SK-N-SH treated with all-trans-retinoic acid at 6 μM for 48 hours (cell line): ENCODE measurements at regions not wholly inside any gene's neighbourhood (a gene's known extent, or its start where the extent isn't known, plus 50 kb on each side); places are given as distances from the start of the nearest gene placed in this dataset.

Source experiments
- ATAC-seq: fragments of 200-7000 bp; cut with Tn5 transposase; 3 replicates; pipeline ENCODE4 v1.9.1; 2020; ENCODE audit warnings: mild to moderate bottlenecking, moderate library complexity
- ARNTL ChIP-seq: fragments of 450-650 bp; formaldehyde crosslinking; IDR thresholded peaks from 2 replicates; pipeline ENCODE4 v1.5.0; 2020; ENCODE audit warnings: low read depth, mild to moderate bottlenecking, moderate library complexity, borderline replicate concordance
- BACH2 ChIP-seq: fragments of 250-450 bp; sonication (Bioruptor Pico); IDR thresholded peaks from 2 replicates; pipeline ENCODE4 v1.9.0; 2021; ENCODE audit warnings: mild to moderate bottlenecking, borderline replicate concordance
- CREB5 ChIP-seq: fragments of 250-450 bp; sonication (Bioruptor Pico); IDR thresholded peaks from 2 replicates; pipeline ENCODE4 v1.5.1; 2020; ENCODE audit warnings: low read depth, mild to moderate bottlenecking, moderate library complexity
- CSDC2 ChIP-seq: fragments of 250-450 bp; sonication (Bioruptor Pico); IDR thresholded peaks from 2 replicates; pipeline ENCODE4 v1.5.0; 2020; ENCODE audit warnings: mild to moderate bottlenecking, moderate library complexity
- CSRNP3 ChIP-seq: fragments of 250-450 bp; sonication (Bioruptor Pico); IDR thresholded peaks from 2 replicates; pipeline ENCODE4 v1.5.1; 2021; ENCODE audit warnings: mild to moderate bottlenecking, moderate library complexity
- ESRRG ChIP-seq: fragments of 250-450 bp; sonication (Bioruptor Pico); IDR thresholded peaks from 2 replicates; pipeline ENCODE4 v1.6.1; 2021; ENCODE audit warnings: mild to moderate bottlenecking
- OSR1 ChIP-seq: fragments of 250-450 bp; sonication (Bioruptor Pico); IDR thresholded peaks from 2 replicates; pipeline ENCODE4 v1.8.0; 2022; ENCODE audit warnings: moderate library complexity, mild to moderate bottlenecking, inconsistent platforms
- PATZ1 ChIP-seq: fragments of 250-450 bp; sonication (Bioruptor Pico); IDR thresholded peaks from 2 replicates; pipeline ENCODE4 v1.8.0; 2020; ENCODE audit warnings: mild to moderate bottlenecking, moderate library complexity, borderline replicate concordance
- POU6F1 ChIP-seq: fragments of 250-450 bp; sonication (Bioruptor Pico); IDR thresholded peaks from 2 replicates; pipeline ENCODE4 v1.8.0; 2021; ENCODE audit warnings: low read depth, mild to moderate bottlenecking, moderate library complexity, borderline replicate concordance
- PPARA ChIP-seq: fragments of 250-450 bp; sonication (Bioruptor Pico); IDR thresholded peaks from 2 replicates; pipeline ENCODE4 v1.5.0; 2020; ENCODE audit warnings: mild to moderate bottlenecking, borderline replicate concordance
- RARB ChIP-seq: fragments of 250-450 bp; sonication (Bioruptor Pico); IDR thresholded peaks from 2 replicates; pipeline ENCODE4 v1.8.0; 2021; ENCODE audit warnings: mild to moderate bottlenecking, moderate library complexity
- SNAI2 ChIP-seq: fragments of 250-450 bp; sonication (Bioruptor Pico); IDR thresholded peaks from 2 replicates; pipeline ENCODE4 v1.5.0; 2020; ENCODE audit warnings: mild to moderate bottlenecking, moderate library complexity
- TCF4 ChIP-seq: fragments of 250-450 bp; sonication (Bioruptor Pico); IDR thresholded peaks from 2 replicates; pipeline ENCODE4 v1.8.0; 2021; ENCODE audit warnings: mild to moderate bottlenecking, moderate library complexity, borderline replicate concordance
- TOX ChIP-seq: fragments of 250-450 bp; sonication (Bioruptor Pico); IDR thresholded peaks from 2 replicates; pipeline ENCODE4 v1.8.0; 2021; ENCODE audit warnings: mild to moderate bottlenecking, moderate library complexity, borderline replicate concordance
- TSHZ2 ChIP-seq: fragments of 250-450 bp; sonication (Bioruptor Pico); IDR thresholded peaks from 2 replicates; pipeline ENCODE4 v1.5.0; 2020; ENCODE audit warnings: mild to moderate bottlenecking, moderate library complexity
- ZC3H10 ChIP-seq: fragments of 250-450 bp; sonication (Bioruptor Pico); IDR thresholded peaks from 2 replicates; pipeline ENCODE4 v1.5.1; 2021; ENCODE audit warnings: mild to moderate bottlenecking, moderate library complexity
- ZFP3 ChIP-seq: fragments of 250-450 bp; sonication (Bioruptor Pico); IDR thresholded peaks from 2 replicates; pipeline ENCODE4 v1.5.0; 2020; ENCODE audit warnings: mild to moderate bottlenecking, moderate library complexity
- ZFP30 ChIP-seq: fragments of 450-650 bp; formaldehyde crosslinking; IDR thresholded peaks from 2 replicates; pipeline ENCODE4 v1.5.0; 2022; ENCODE audit warnings: mild to moderate bottlenecking, moderate library complexity
- ZNF565 ChIP-seq: fragments of 450-650 bp; formaldehyde crosslinking; conservative IDR thresholded peaks from 2 replicates; pipeline ENCODE4 v1.5.0; 2020; ENCODE audit warnings: low read depth, mild to moderate bottlenecking, moderate library complexity
- ZNF70 ChIP-seq: fragments of 450-650 bp; formaldehyde crosslinking; IDR thresholded peaks from 2 replicates; pipeline ENCODE4 v1.5.0; 2020; ENCODE audit warnings: mild to moderate bottlenecking, moderate library complexity
- ZNF8 ChIP-seq: fragments of 450-650 bp; formaldehyde crosslinking; IDR thresholded peaks from 2 replicates; pipeline ENCODE4 v1.5.0; 2020; ENCODE audit warnings: mild to moderate bottlenecking, moderate library complexity

GRCh38 chr21:20613654-20614053, 384.6 kb upstream of the NCAM2 start:
- ATAC-seq = no peak
- TF ChIP-seq ESRRG (CRISPR knock-in tag) (no peak), ZNF565 (CRISPR knock-in tag) (no peak), POU6F1 (CRISPR knock-in tag) (no peak), SNAI2 (CRISPR knock-in tag) (no peak), PPARA (CRISPR knock-in tag) (no peak), ARNTL (CRISPR knock-in tag) (no peak), ZC3H10 (CRISPR knock-in tag) (no peak), OSR1 (CRISPR knock-in tag) (no peak), TCF4 (CRISPR knock-in tag) (no peak), RARB (CRISPR knock-in tag) (no peak), TSHZ2 (no peak), ZNF70 (CRISPR knock-in tag) (no peak), PATZ1 (CRISPR knock-in tag) (no peak), BACH2 (CRISPR knock-in tag) (no peak), ZNF8 (no peak), CREB5 (CRISPR knock-in tag) (no peak), CSDC2 (no peak), TOX (no peak)

- TF ChIP-seq ARNTL (CRISPR knock-in tag) (no peak), CREB5 (CRISPR knock-in tag) (no peak), TCF4 (CRISPR knock-in tag) (no peak), OSR1 (CRISPR knock-in tag) (no peak)
- ATAC-seq = no peak
Observed at GRCh38 chr21:20617130-20617529, 381.1 kb upstream of the NCAM2 start.

- TF ChIP-seq ZNF565 (CRISPR knock-in tag) (no peak), BACH2 (CRISPR knock-in tag) (no peak), PPARA (CRISPR knock-in tag) (no peak), ZFP3 (CRISPR knock-in tag) (no peak), ZFP30 (CRISPR knock-in tag) (no peak), PATZ1 (CRISPR knock-in tag) (no peak), POU6F1 (CRISPR knock-in tag) (no peak), ZC3H10 (CRISPR knock-in tag) (no peak), CSRNP3 (CRISPR knock-in tag) (no peak), CSDC2 (no peak), TCF4 (CRISPR knock-in tag) (no peak), ZNF70 (CRISPR knock-in tag) (no peak)
- no peak for ATAC-seq
Observed at GRCh38 chr21:20618878-20619277, 379.3 kb upstream of the NCAM2 start.
